Mesenteric fat pad (tissue), 1 donor: ENCODE measurements at regions not wholly inside any gene's neighbourhood (a gene's known extent, or its start where the extent isn't known, plus 50 kb on each side); places are given as distances from the start of the nearest gene placed in this dataset.

Experiments
- DNase-seq: peaks from one replicate; pipeline ENCODE4 v3.0.0-alpha.2; 2020; ENCODE audit warnings: low spot score
- donor health status: DM: yes; HTN: yes; CAD: no.

DNA sequence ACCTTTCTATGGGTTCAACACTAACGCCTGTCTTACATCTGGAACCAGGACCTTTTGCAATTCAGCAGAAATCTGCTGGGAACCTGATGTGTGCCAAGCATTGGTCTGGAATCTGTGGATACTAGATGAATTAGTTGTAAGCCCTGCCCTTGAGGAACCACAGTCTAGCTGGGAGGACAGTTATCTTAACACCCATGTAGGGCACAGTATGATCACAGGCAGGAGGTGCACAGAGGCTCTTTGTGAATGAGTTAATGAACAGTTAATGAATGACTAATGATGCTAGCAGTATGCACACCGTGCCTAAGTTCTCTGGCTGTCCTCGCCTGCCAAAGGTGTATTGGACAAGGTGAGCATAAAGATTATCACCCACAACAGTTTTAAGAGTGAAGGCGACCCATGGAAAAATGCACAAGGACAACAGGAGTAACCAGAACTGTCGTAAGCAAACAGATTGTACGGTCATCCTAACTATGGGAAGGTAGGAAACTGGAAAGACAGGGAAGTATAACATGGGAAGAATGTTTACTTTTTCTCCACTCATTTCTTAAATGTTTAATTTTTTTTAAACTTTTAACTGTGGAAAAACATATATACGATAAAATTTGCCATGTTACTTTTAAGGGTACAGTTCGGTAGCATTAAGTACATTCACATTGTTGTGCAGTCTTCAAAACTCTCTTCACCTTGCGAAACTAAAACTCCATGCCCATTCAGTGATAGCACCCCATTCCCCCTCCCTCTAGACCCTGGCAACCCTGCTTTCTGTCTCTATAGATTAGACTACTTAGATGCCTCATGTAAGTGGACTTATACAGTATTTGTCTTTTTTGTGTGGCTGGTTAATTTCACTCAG is 139.9 kb downstream of the CXCL12 start:
- DNase-seq, result no peak

DNA sequence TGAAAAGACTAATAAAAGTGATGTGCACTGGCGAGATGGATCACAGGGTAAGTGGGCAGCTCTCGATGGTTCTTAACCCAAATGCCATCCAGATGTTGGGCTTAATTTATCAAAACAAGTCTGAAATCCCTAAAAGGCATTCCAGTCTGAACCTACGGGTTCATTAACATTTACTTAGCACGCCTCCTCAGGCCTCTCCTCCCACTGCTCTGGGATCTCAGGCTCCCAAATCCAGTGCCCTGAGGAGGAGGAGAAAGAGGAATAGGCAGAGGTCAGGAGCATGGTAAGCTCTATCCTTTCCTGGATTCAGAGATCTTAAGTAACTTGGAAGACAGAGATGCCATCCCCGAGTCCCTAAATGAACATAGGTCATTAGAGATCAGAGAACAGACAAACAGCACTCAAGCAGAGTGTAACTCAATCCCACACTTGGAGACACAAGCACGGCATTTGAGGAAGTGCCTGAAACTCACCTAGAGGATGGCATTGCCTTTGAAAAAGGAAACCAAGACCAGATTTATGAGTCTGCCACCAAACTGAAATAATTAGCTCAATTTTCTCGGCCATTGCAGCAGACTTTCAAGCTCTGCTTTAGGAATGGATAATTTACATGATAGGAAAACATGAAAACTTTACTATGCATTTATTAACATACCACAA is 140.9 kb downstream of the CXCL12 start:
- no peak for DNase-seq

DNA sequence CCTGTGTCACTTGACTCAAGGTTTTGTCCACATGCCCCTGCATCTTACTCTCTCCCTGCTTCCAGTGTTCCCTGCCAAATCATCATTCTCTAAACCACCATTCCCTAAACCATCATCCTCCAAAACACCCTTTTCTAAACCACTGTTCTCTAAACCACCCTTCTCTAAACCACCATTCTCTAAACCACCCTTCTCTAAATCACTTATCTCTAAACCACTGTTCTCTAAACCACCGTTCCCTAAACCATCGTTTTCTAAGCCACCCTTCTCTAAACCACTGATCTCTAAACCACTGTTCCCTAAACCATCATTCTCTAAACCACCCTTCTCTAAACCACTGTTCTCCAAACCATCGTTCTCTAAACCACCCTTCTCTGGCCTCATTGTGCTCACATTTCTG is 142.1 kb downstream of the CXCL12 start:
- no peak for DNase-seq

DNA sequence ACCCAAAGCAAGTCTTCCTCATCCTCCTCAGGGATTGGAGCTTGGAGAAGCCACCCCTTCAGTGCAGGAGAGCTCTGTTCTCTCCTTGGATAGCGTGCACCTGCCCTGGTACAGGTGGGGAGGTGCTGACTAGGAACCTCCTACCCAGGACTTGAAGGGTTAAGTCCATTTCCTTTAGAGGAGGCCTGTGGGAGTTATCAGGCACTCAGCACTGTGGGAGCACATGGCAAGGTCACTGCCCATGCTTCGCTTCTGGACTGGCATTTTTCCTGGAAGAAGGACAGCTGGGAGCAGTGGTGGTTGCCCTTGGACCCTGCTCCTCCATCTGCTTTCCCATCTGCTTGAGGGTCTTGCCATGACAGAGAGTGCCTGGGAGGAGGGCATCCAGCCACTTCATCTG is 142.8 kb downstream of the CXCL12 start:
- no peak for DNase-seq

DNA sequence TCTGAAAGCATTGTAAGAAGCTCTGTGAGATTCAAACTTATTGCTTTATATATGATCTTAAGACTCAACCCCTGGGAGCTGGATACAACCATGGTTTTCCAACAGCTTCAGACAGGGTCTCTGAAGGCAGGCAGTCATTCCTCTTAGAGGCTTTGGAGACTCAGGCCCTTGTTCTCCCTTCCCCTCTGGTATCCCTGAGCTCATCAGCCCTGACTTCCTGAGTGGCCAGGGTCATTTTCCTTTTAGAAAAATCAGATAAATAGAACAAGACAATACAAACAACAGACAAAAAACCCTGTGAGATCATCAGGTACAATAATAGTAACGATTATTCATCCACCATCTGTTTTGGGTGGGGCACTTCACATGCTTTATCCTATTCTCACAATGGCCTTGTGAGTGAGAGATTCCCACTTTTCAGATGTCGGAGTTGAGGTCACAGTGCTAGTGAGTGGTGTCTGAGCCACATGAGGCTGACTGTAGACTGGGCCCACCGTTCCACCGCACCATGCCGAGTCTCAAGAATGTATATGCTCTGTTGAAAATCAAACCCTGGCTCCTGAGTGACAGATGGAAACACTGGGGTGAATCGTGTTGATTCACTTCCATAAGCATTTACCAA is 144.2 kb downstream of the CXCL12 start:
- no peak for DNase-seq

DNA sequence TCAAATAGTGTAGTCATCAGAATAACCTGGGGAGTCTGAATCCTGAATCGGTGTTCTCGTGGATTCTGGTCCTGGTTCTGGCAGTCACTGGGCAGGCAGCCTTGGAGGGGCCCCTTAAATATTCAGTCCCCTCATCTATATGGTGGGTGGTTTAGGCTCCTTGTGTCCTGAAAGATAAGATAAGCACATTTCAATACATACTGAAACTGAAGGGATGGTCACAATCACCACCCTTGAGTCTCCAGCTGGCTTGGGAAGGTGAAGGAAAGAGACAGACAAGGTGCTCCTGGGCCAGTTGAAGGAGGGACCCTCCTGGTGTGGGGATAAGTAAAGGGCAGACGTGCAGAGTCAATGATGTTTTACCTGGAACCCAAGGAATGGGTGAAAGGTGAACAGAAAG is 146.7 kb downstream of the CXCL12 start:
- no peak for DNase-seq

DNA sequence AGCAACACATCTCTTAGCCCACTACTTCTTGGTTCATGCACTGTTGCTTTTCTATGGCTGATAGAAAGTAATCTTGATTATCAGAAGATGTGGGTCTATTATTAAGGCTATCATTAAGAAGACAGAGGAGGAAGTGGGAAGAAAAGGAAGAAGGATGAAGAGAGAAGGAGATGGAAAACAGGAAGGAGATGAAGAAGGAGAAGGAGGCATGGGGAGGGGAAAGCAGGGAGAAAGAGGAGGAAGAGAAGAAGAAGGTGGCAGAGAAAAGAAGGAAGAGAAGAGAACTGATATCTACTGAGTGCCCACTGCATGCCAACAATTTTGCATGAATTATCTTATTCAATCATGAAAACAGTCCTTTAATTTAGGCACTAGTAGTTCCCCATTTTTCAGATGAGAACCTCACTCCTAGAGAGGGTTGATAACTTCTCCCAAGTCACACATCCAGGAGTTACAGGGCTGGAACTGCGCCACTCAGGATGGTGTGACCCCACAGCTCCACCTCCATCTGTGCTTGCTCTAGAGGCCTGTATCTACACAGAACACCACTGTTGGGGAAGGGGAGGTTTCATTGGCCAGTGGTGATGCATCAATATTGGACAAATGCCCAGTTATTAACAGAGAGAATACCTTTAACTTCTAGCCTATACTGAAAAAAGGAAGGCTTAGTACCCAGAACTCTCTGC is 147.4 kb downstream of the CXCL12 start:
- DNase-seq, result no peak

DNA sequence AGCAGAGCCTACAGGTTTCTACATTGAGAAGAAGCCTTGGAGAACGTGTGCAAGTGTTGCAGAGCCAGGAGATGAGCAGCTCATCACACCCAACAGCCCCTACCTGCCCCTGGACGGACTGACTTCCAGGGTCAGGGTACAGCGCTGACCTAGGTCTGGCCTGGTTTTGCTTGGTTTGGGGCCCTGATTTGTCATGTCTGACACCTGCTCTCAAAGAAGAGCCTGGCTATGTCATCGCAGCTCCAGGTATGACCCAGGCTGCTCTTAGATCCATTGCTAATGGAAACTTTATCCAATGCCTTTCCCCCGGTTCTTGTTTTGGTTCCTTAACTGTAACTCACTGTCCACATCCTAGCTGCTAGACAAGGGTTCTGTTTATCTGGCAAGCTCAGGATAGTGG is 149.5 kb downstream of the CXCL12 start:
- no peak for DNase-seq

DNA sequence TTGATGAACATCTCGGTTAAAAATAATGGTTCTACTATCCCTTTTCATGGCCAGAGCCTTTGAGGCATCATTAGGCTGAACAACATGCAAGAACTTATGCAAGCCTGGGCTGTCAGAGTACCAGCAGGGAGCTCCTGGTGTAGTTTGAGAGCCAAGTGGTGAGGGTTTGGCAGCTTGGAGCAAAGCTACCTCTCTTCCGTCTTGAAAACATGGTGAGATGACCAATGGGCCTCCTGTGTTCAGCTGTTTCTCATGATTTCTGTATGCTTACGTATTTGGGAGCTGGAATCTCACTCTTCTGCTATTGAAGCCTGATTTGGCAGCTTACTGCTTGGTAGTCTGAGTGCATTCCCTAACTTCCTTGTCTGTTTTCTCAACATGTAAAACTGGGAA is 150.4 kb downstream of the CXCL12 start:
- DNase-seq, result no peak

DNA sequence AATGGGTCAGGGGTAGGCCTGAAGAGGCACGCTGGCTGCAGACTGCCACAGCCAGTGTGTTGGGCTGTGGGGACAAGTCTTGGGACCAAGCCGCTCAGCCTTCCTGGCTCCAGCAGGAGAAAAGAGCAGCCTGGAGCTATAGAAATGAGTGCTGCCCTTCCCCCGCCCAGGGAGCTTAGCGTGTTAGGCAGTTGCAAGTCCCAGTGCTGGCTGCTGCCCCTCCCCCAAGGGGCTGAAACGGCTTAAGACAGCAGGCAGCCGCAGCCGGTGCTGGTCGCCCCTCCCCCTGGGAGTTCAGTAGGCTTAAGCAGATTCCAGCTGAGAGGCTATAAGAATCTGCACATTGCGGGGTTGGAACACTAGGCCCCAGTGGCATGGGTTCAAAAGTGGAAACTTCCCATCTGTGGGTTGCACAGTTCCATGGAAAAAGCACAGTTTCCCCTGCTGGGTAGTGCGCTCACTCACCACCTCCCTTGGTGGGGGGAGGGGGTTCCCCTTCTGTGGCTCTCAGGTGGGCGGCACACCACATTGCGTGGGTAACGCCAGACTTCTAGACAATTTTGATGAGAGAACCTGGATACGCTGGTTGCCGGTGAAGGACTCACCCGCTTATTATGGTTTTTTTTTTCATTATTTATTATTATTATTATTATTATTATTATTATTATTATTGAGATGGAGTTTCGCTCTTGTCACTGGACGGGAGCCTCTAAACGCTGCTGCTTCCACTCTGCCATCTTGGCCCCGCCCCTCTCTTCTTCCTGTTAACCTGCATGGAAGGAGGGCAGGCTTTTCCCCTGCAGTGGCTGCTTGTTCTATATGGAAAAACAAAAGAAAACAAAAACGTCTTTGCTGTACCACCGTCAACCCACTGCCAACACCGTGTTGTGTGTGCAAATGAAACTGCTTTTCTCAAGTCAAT is 151.1 kb downstream of the CXCL12 start:
- no peak for DNase-seq

DNA sequence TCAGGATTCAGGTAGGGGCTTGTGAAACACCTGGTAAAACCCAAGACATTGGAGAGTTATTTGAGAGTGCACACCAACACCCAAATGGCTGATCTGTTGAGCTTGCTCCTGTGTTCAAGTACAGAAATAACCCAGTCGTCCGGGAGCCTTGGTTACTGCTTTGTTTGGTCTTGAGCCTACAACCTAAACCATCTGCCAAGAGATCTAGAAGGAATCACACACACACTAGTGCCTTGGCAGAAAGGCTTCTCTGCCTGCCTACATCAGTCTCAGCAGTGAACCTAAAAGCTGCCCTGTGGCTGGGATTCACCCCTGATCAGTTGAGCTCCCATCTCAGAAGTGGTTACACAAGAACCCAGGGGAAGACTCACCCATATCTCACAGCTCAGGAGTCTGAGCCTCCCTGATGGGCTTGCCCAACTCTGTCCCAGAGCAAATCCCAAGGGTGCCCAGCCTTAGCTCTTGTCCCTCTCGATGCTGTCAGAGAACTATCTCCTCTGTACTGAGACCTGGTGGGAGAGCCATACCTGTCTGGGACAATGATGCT is 167.6 kb downstream of the CXCL12 start:
- DNase-seq, result no peak

DNA sequence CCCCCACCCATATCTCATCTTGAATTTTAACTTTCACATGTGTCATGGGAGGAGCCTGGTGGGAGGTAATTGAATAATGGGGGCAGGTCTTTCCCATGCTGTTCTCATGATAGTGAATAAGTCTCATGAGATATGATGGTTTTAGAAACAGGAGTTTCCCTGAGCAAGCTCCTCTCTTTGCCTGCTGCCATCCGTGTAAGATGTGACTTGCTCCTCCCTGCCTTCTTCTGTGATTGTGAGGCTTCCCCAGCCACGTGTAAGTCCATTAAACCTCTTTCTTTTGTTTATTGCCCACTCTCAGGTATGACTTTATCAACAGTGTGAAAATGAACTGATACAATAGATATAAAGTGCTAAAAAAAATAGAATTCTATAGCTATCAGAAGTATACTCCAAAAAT is 168.8 kb downstream of the CXCL12 start:
- DNase-seq, result no peak

DNA sequence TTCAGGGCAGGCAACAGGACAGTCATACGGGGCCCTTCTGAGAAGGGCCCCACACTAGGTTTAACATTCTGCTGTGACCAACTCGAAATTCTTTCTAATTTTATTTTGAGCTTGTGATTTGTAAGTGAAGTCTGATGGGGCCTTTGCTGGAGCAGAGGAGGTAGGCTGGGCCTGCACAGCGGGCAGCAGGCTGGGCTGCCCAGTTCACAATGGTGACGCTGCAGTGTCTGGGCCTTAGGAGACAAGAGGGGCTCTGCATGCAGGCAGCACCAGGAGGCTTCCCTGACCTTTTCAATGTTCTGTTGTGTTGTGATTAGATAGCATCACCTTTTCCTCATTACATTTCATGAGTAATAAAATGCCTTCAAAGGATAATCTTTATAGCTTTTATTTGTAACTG is 175.1 kb downstream of the CXCL12 start:
- DNase-seq, result no peak

DNA sequence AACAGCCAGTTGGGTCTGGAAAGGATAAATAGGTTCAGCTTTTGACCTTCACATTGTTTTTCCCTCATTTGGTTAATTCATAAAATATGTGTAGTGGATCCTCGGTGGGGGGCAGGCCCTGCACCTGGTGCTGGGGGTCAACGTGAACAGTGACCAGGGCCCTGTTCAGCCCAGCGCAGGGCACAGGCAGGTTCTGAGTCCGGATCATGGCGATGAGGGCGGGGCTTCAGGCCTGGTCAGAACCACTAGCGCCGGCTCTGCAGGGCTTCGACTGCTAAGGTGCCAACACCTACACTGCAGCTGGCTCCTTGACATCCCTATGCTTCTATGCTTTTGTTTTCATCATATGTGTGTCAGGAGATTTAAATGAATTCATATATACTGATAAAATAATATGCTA is 177.7 kb downstream of the CXCL12 start:
- DNase-seq, result no peak

DNA sequence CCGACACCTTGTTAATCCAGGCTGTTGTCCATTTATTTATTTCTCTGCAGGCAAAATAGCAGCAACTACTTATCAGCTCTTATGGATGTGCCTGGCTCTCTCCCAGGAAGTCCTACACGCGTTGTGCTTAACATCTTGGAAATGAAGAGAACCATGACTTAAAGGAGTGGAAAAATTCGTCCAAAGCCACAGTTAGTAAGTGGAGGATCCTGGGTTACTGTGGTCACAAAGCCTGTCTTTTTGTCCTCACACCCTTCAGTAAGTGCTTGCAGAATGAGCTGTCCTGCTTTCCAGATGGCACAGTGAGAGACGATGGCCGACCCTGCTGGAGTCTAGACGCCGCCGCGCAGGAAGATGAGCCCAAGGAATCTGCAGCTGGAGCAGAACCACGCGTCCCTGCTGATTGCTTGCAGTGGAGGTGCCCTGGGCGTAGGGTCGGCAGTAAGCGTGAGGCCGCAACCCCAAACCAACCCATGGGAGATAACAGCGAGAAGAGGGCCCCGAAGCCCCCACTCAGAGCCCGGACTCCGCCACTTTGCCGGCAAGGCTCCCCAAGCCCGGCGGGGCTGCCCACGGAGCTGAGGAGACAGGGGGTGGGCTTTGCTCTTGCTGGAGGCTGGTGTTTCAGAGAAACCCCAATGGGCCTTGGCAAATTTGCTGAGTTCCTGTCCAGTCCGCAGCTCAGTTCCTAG is 178.6 kb downstream of the CXCL12 start:
- no peak for DNase-seq

DNA sequence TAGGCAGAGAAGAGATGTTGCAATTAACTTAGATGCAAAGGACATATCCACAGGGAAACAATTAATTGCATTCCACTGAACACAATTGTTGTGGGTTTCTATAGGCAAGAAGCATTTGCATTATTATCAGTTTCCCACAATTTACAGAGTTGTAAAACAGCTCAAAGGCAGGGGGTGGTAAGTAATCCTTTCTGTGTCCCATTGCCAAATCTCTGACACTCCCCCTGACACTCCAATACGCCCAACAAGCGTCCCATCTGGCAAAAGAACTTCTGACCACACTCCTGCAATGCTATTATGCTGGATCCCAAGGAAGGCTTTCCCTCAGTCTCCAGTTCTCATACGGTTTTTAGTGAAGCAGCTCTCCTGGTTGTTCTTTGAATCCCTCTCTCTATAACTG is 179.8 kb downstream of the CXCL12 start:
- DNase-seq, result no peak

DNA sequence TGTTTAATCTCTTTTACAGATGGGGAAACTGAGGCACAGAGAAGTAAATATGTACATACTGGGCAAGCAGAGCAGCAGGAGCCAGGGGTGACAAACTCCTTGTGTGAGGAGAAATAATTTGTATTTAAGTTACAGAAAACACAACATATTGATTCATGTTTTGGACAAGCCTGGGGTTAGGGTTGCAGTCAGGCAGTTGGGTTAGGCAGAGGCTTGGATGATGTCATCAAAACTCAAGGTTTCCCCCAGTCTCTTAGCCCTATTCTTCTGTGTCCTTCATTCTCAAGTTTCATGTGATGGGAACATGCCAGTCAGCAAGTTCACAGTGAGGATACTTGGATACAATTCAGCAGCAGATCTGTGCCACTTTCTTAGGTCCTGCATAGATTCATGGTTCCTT is 181.4 kb downstream of the CXCL12 start:
- no peak for DNase-seq

DNA sequence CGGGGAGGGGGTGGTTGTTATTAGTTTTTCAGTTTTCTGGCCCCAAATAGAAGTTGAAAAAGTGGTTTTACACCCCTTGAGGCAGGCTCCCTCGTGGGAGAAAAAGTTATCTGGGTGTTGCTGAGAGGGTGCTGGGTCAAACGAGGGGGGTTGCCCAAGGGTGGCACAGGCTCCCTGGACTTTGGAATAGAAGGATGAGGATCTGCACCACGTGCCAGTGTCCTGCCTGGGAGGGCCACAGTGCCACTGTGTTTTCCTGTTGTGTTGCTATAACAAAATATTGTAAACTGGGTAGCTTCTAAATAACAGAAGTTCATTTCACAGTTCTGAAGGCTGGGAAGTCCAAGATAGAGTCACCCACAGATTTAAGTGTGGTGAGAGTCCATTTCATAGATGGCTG is 181.9 kb downstream of the CXCL12 start:
- no peak for DNase-seq

DNA sequence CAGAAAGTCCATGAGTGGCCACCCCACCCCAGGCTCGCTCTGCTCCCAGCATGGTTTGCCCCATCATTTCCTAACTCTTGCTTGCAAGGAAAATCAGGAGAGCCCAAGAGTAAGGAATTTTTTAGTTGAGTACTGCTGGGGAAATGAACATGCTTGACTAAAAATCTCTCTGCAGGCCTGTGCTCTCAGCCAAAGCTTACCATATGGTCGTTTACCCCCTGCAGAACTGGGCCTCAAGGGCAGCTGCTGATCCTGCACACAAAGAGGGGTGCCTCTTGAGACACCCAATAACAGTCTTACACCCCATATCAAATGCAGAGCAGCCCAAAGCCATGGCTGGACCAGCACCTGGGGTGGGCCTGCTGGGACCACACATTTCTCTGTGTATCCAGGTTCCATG is 183.2 kb downstream of the CXCL12 start:
- no peak for DNase-seq

DNA sequence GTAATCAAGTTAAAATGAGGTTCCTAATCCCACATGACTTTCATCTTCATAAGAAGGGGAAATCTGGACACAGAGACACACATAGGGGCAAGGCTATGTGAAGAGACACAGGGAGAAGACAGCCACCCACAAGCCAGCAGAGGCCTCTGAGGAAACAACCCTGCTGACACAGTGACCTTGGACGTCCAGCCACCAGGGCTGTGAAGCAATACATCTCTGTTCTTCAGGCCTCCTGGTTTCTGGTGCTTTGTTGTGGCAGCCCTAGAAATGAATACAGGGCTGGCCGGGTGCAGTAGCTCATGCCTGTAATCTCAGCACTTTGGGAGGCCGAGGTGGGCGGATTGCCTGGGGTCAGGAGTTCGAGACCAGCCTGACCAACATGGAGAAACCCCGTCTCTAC is 183.9 kb downstream of the CXCL12 start:
- DNase-seq, result no peak
